HFF-Myc (cell line): ENCODE measurements at regions not wholly inside any gene's neighbourhood (a gene's known extent, or its start where the extent isn't known, plus 50 kb on each side); places are given as distances from the start of the nearest gene placed in this dataset.

Source experiments
- DNase-seq: peaks from one replicate; pipeline ENCODE4 v3.0.0-alpha.2; 2011; ENCODE audit warnings: low read depth; ENCODE audit errors: extremely low read depth
- H3K4me3 ChIP-seq: replicated peaks from 2 replicates; pipeline ENCODE4 v1.5.1; 2011; ENCODE audit warnings: low read depth, mild to moderate bottlenecking, control low read depth, low read length
- CTCF ChIP-seq: IDR thresholded peaks from 2 replicates; pipeline ENCODE4 v1.5.1; 2012; ENCODE audit warnings: mild to moderate bottlenecking, low read depth, low read length, control low read depth; ENCODE audit errors: missing control alignments

GRCh38 chr11:45052361-45052760, 94.1 kb upstream of the PRDM11 start:
- DNase-seq, result no peak
- TF ChIP-seq CTCF, result no peak
- no peak overlapping the region for H3K4me3 ChIP-seq

DNA sequence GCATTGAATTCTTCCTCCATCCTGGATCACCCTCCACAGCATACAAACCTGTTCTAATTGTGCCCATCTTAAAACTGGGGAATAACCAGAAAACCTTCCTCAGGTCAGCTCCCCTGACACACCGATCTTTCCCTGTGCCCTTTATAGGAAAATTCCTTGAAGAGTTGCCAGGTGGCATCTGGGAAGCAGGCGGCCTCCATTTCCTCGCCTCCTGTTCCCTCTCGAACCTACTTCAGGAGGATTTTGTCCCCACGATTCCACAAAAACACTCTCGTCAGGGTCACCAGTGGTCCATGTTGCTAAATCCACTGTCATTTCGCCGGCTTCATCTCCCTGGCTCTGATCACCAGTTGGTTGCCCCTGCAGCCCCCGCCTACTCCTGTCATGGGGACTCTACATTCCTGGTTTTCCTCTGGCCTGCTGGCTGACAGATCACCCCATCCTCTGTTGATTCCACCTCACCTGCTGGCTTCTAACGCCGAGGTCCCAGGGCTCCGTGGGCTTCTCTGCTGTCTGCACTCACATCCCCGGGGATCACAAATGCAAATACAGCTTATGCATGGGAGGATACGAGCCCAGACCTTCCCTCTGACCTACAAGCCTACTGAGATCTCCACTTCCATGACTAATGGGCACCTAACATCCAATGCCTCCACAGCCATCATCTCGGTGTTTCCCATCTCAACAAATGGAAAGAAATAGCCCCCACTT, 92.5 kb upstream of the PRDM11 start:
- no peak for DNase-seq
- TF ChIP-seq CTCF, result no peak
- H3K4me3 ChIP-seq, result no peak overlapping the region

DNA sequence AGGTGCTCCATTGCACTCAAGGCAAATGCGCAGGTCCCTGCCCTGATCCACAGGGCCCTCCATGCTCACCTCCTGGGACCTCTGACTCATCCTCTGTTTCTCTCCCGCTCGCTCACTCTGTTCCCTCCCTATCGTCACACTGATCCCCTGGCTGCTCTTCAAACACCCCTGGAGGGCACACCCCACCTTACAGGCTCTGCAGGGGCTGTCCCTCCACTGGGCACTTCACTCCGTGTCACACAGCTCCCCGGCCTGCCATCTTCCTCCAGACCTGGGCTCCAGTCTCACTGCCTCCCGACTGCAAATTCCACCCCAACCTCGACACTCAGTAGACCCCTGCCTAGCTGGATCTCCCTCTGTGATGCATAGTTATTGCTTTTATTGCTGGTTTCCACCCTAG, 91.5 kb upstream of the PRDM11 start:
- H3K4me3 ChIP-seq, result no peak overlapping the region
- no peak for TF ChIP-seq CTCF
- DNase-seq, result no peak

DNA sequence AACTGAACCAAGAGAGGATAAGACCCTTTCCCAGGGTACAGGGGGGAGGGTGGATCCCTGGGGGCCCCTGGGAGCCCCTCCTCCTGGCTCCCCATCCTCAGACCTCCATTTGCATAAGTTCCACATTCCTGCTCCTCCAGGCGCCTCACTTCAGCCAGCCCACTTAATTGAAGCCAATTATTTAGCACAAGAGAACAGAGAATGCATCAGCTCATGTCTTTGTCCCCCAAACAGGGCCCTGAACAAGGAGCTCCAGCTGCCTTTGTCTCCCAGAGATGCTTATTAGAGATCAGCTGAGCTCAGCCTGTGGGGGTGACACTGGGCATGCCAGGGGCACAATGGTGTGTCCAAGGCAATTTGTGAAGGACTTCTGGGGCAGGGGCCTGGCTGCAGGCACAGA, 89.9 kb upstream of the PRDM11 start:
- no peak overlapping the region for H3K4me3 ChIP-seq
- TF ChIP-seq CTCF, result no peak
- no peak for DNase-seq

DNA sequence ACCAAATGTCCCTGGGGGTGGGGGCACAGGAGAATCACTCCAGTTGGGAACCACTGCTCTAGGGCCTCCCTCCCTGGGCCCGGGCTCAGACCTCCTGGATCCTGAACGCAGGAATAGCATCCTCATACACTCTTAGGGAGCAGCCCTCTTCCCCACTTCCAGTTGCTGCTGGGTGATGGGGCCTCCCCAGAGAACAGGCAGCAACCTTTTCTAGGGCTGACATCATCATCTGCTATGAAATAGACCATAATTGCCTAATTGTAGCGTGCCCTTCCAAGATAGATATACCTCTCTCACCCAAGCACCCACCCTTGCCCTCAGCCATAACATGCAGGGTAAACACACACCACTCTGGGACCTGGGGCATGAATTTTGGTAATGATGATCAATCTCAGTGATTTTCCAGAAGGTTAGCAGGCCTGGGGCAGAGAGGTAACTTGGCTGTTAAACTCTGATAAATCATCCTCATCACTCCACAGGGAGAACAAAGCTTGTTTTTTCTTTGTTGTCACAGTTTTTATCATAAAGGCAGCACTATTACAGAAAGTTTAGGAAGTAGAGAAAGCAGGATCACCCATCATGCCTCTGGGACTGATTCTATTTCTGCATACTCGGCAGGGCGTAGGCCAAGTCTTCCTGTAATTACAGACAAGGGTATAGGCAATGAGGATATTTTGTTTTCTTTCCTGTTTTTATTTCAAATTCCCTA, 88.3 kb upstream of the PRDM11 start:
- DNase-seq, result no peak
- no peak for TF ChIP-seq CTCF
- H3K4me3 ChIP-seq, result no peak overlapping the region

- no peak for DNase-seq
- no peak for TF ChIP-seq CTCF
- H3K4me3 ChIP-seq, result no peak overlapping the region
Measured at GRCh38 chr11:45058647-45058950, 87.8 kb upstream of the PRDM11 start.
